ENCODE measurements at regions not wholly inside any gene's neighbourhood (a gene's known extent, or its start where the extent isn't known, plus 50 kb on each side); places are given as distances from the start of the nearest gene placed in this dataset.
"Not testable (repeated sequence)": the region's sequence is repeated elsewhere in the genome, so short reads cannot be mapped to it uniquely, and the experiment has no call there.

- not testable (repeated sequence) for ATAC-seq (ENCODE audit: insufficient number of reproducible peaks, low FRiP score, low read depth); H3K4me3 ChIP-seq; H3K36me3 ChIP-seq; DNase-seq (ENCODE audit: low spot score); H3K9me3 ChIP-seq; H3K4me1 ChIP-seq (ENCODE audit: control insufficient read depth in 1 of 2, low read depth in 2 of 2); H3K27me3 ChIP-seq (replicated peaks; ENCODE audit: insufficient read depth); H3K27ac ChIP-seq
These were observed 150.6 kb upstream of the ANKRD20A1 start for GRCh38 chr9:67708109-67708508.

DNA sequence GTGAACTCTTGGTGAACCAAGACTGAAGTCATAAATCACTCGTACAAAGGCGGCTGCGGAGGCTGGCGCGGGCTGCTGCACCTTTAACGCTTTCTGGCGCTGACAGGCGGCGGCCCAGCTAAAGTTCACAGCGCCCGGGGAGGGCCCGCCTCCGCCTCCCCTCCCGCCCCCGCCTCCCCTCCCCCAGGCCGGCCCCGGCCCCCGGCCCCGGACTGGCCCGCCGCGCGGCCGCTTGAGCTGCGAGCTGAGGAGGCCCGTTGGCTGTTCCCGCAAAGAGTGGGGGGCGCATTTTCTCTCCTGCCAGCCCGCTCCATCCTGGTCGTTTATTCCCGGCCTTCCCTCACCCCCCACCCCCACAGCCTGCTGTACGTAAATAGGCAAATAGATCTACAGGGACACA is 147.3 kb upstream of the ANKRD20A1 start:
- H3K4me1 ChIP-seq (ENCODE audit: control insufficient read depth in 1 of 2, low read depth in 2 of 2); H3K36me3 ChIP-seq; ATAC-seq (ENCODE audit: insufficient number of reproducible peaks, low FRiP score, low read depth); H3K9me3 ChIP-seq; H3K27me3 ChIP-seq (replicated peaks; ENCODE audit: insufficient read depth); H3K4me3 ChIP-seq; H3K27ac ChIP-seq; DNase-seq (ENCODE audit: low spot score): not testable (repeated sequence)

GRCh38 chr9:67711931-67712330 is 146.8 kb upstream of the ANKRD20A1 start:
- not testable (repeated sequence) for H3K36me3 ChIP-seq; ATAC-seq (ENCODE audit: insufficient number of reproducible peaks, low FRiP score, low read depth); H3K4me1 ChIP-seq (ENCODE audit: control insufficient read depth in 1 of 2, low read depth in 2 of 2); H3K27me3 ChIP-seq (replicated peaks; ENCODE audit: insufficient read depth); H3K9me3 ChIP-seq; H3K27ac ChIP-seq; DNase-seq (ENCODE audit: low spot score); H3K4me3 ChIP-seq

- not testable (repeated sequence) for H3K36me3 ChIP-seq
These were observed 145.8 kb upstream of the ANKRD20A1 start for GRCh38 chr9:67712956-67713355.

DNA sequence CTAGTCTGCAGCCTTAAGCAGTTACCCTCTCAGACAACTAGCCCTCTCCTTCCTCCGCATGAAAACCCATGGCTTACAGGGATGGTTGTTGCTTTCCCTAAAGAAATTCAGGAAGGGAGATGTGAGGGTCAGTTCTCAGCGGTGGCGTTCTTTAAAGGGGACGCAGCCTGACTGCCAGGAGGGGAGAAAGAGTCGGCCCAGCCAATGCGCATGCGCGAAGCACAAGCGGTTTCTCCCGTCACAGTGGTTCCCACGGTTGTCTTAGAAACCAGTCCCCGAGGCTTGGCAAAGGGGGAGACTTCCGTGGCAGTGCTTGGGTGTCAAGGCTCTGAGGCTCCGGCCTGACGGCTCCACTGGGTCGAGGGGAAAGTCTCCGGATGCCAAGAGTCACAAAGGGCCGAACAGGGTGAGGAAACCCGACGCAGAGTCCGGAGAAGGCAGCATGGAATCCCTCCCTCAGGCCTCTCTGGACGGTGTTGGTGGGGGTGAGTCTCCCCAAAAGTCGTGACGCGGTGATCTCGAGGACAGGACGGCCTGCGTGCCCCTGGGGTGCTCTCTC is 140.8 kb upstream of the ANKRD20A1 start:
- H3K4me1 ChIP-seq (ENCODE audit: control insufficient read depth in 1 of 2, low read depth in 2 of 2); ATAC-seq (ENCODE audit: insufficient number of reproducible peaks, low FRiP score, low read depth); H3K27me3 ChIP-seq (replicated peaks; ENCODE audit: insufficient read depth); H3K9me3 ChIP-seq; H3K36me3 ChIP-seq; H3K27ac ChIP-seq: not testable (repeated sequence)
- DNase-seq (ENCODE audit: low spot score), result peak; percentile 4
- peak overlapping the region; percentile 29 for H3K4me3 ChIP-seq

More at GRCh38 chr9:67712956-67713355, 145.8 kb upstream of the ANKRD20A1 start:
- H3K9me3 ChIP-seq; H3K4me3 ChIP-seq; DNase-seq (ENCODE audit: low spot score); H3K27me3 ChIP-seq (replicated peaks; ENCODE audit: insufficient read depth); H3K27ac ChIP-seq; H3K4me1 ChIP-seq (ENCODE audit: control insufficient read depth in 1 of 2, low read depth in 2 of 2); ATAC-seq (ENCODE audit: insufficient number of reproducible peaks, low FRiP score, low read depth): not testable (repeated sequence)

DNA sequence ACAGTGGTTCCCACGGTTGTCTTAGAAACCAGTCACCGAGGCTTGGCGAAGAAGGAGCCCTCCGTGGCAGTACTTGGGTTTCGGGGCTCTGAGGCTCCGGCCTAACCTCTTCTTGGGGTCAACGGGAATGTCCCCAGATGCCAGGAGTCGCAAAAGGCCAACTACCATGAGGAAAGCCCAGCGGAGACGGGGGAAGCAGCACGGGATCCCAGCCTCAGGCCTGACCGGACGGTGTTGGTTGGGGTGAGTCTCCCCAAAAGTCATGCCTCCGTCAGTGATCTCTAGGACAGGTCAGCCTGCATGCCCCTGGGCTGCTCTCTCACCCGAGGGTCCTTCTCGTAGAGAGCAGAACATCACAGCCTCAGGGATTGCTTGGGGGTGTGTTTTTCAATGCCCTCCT is 138.2 kb upstream of the ANKRD20A1 start:
- not testable (repeated sequence) for H3K36me3 ChIP-seq; DNase-seq (ENCODE audit: low spot score); H3K4me1 ChIP-seq (ENCODE audit: control insufficient read depth in 1 of 2, low read depth in 2 of 2); H3K9me3 ChIP-seq; H3K4me3 ChIP-seq; H3K27ac ChIP-seq; ATAC-seq (ENCODE audit: insufficient number of reproducible peaks, low FRiP score, low read depth); H3K27me3 ChIP-seq (replicated peaks; ENCODE audit: insufficient read depth)

DNA sequence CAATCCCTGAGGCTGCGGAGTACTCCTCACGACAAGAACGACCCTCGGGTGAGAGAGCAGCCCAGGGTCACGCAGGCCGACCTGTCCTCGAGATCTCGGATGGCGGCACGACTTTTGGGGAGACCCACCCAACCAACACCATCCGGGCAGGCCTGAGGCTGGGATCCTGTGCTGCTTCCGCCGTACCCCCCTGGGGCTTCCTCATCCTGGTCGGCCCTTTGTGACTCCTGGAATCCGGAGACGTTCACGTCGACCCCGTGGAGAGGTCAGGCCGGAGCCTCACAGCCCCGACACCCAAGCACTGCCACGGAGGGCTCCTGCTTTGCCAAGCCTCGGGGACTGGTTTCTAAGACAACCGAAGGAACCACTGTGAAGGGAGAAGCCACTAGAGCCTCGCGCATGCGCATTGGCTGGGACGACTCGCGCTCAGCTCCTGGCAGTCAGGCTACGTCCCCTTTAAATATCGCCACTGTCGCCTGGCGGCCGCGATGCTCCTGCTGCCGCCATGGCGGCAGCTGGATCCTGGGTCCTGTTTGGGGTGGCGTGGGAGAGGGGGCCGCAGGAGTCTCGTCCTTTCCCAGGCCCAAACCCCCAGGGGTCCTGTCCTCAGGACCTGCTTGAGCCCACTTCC is 136.2 kb upstream of the ANKRD20A1 start:
- not testable (repeated sequence) for H3K4me1 ChIP-seq (ENCODE audit: control insufficient read depth in 1 of 2, low read depth in 2 of 2); H3K36me3 ChIP-seq; ATAC-seq (ENCODE audit: insufficient number of reproducible peaks, low FRiP score, low read depth); H3K9me3 ChIP-seq; H3K4me3 ChIP-seq; H3K27me3 ChIP-seq (replicated peaks; ENCODE audit: insufficient read depth); H3K27ac ChIP-seq; DNase-seq (ENCODE audit: low spot score)

- H3K4me1 ChIP-seq (ENCODE audit: control insufficient read depth in 1 of 2, low read depth in 2 of 2); ATAC-seq (ENCODE audit: insufficient number of reproducible peaks, low FRiP score, low read depth); H3K27me3 ChIP-seq (replicated peaks; ENCODE audit: insufficient read depth); H3K36me3 ChIP-seq; DNase-seq (ENCODE audit: low spot score); H3K9me3 ChIP-seq: not testable (repeated sequence)
- peak overlapping the region; percentile 69 for H3K4me3 ChIP-seq
- peak overlapping the region in 1 of 2 donors; percentile 61 for H3K27ac ChIP-seq
These were observed 135.5 kb upstream of the ANKRD20A1 start for GRCh38 chr9:67723185-67723584.

GRCh38 chr9:67724885-67725284 is 133.8 kb upstream of the ANKRD20A1 start:
- H3K27ac ChIP-seq; H3K4me1 ChIP-seq (ENCODE audit: control insufficient read depth in 1 of 2, low read depth in 2 of 2); H3K27me3 ChIP-seq (replicated peaks; ENCODE audit: insufficient read depth); DNase-seq (ENCODE audit: low spot score); H3K36me3 ChIP-seq; H3K9me3 ChIP-seq; ATAC-seq (ENCODE audit: insufficient number of reproducible peaks, low FRiP score, low read depth): not testable (repeated sequence)
- H3K4me3 ChIP-seq, result peak overlapping the region; percentile 61

GRCh38 chr9:67726213-67726988 is 132.3 kb upstream of the ANKRD20A1 start:
- H3K4me3 ChIP-seq, result peak overlapping the region; percentile 50
- H3K9me3 ChIP-seq; H3K4me1 ChIP-seq (ENCODE audit: control insufficient read depth in 1 of 2, low read depth in 2 of 2); DNase-seq (ENCODE audit: low spot score); ATAC-seq (ENCODE audit: insufficient number of reproducible peaks, low FRiP score, low read depth); H3K36me3 ChIP-seq; H3K27me3 ChIP-seq (replicated peaks; ENCODE audit: insufficient read depth); H3K27ac ChIP-seq: not testable (repeated sequence)

DNA sequence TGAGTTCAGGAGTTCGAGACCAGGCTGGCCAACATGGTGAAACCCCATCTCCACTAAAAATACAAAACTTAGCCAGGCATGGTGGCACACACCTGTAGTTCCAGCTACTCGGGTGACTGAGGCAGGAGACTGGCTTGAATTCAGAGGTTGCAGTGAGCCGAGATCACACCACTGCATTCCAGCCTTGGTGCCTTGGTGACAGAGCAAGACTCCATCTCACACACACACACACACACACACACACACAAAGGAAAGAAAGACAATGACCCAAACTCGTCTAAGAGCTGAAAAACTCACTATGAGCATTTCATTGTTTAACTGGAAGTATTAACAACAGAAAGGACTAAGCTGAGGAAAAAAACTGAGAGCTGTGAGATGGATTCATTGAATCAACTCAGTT is 95.6 kb upstream of the ANKRD20A1 start:
- not testable (repeated sequence) for H3K36me3 ChIP-seq; DNase-seq (ENCODE audit: low spot score); H3K4me1 ChIP-seq (ENCODE audit: control insufficient read depth in 1 of 2, low read depth in 2 of 2); H3K27me3 ChIP-seq (replicated peaks; ENCODE audit: insufficient read depth); ATAC-seq (ENCODE audit: insufficient number of reproducible peaks, low FRiP score, low read depth); H3K27ac ChIP-seq; H3K4me3 ChIP-seq; H3K9me3 ChIP-seq

DNA sequence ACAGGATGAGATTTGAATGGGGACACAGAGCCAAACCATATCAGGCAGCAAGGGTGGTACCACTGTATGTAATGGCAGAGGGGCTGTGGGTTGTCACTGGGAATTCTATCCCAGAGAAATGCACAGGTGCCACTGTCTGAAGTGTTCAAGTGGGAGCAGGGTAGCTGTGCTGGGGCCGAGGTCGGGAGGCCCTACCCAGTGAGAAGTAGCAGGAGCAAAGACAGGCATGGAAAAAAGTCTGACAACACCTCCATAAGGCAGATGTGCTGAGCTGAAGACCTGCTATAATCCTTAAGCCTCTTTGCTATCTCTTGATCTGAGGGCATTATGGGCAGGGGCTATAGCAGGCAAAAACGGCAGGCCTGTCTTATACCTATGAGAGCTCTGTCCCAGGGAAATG is 86.9 kb upstream of the ANKRD20A1 start:
- not testable (repeated sequence) for ATAC-seq (ENCODE audit: insufficient number of reproducible peaks, low FRiP score, low read depth); H3K9me3 ChIP-seq; H3K4me1 ChIP-seq (ENCODE audit: control insufficient read depth in 1 of 2, low read depth in 2 of 2)

More for the DNA sequence above, 86.9 kb upstream of the ANKRD20A1 start:
- H3K36me3 ChIP-seq; H3K4me3 ChIP-seq; H3K27me3 ChIP-seq (replicated peaks; ENCODE audit: insufficient read depth); H3K27ac ChIP-seq; DNase-seq (ENCODE audit: low spot score): not testable (repeated sequence)

All from thoracic aorta (tissue), 2 donors.